Thoracic aorta (tissue), 2 donors: ENCODE measurements at regions not wholly inside any gene's neighbourhood (a gene's known extent, or its start where the extent isn't known, plus 50 kb on each side); places are given as distances from the start of the nearest gene placed in this dataset.

Experiments
- ATAC-seq: fragments of 150-250 bp; one replicate; pipeline ENCODE4 v1.8.0; 2017; ENCODE audit warnings: low read depth; ENCODE audit not compliant: insufficient number of reproducible peaks, low FRiP score
- DNase-seq: peaks from one replicate; pipeline ENCODE4 v3.0.0-alpha.2; 2020; ENCODE audit warnings: low spot score
- H3K27ac ChIP-seq, 2 donors: fragments of 200-600 bp; sonication (generic); 1 replicate in 1 of 2; 2 replicates in 1 of 2; pipeline ENCODE4 v1.5.1; 2016; ENCODE audit warnings: mild to moderate bottlenecking in 2 of 2, moderate library complexity in 2 of 2
- H3K27me3 ChIP-seq: fragments of 200-600 bp; sonication (generic); replicated peaks from 2 replicates; pipeline ENCODE4 v1.6.0; 2016; ENCODE audit warnings: mild to moderate bottlenecking; ENCODE audit not compliant: insufficient read depth
- H3K36me3 ChIP-seq: fragments of 200-600 bp; sonication (generic); one replicate; pipeline ENCODE4 v1.5.1; 2016
- H3K4me1 ChIP-seq, 2 donors: fragments of 200-600 bp; sonication (generic); 1 replicate in 1 of 2; 2 replicates in 1 of 2; pipeline versions ENCODE4 v1.5.1 to v1.6.0; 2016; ENCODE audit warnings: low read depth in 2 of 2, mild to moderate bottlenecking in 1 of 2; ENCODE audit not compliant: control insufficient read depth in 1 of 2
- H3K4me3 ChIP-seq: fragments of 200-600 bp; sonication (generic); 2 replicates; pipeline ENCODE4 v1.5.1; 2016; ENCODE audit warnings: mild to moderate bottlenecking
- H3K9me3 ChIP-seq: fragments of 200-600 bp; sonication (generic); 2 replicates; pipeline ENCODE4 v1.5.1; 2016
- TF ChIP-seq, protein P1 (sequence below): fragments of 200-600 bp; sonication (generic); IDR thresholded peaks from one replicate; pipeline ENCODE4 v1.5.1; 2019; ENCODE audit warnings: antibody characterized with exemption

- H3K4me1 ChIP-seq, result no peaks in the 10 kb centered on the region
- no peaks in the 10 kb centered on the region for H3K36me3 ChIP-seq
- no peaks in the 10 kb centered on the region for H3K9me3 ChIP-seq
- DNase-seq (no peak), ATAC-seq (no peak)
- H3K4me3 ChIP-seq, result no peak overlapping the region
- H3K27me3 ChIP-seq, result no peaks in the 10 kb centered on the region
- no peak overlapping the region for H3K27ac ChIP-seq
- TF ChIP-seq, protein P1, sequence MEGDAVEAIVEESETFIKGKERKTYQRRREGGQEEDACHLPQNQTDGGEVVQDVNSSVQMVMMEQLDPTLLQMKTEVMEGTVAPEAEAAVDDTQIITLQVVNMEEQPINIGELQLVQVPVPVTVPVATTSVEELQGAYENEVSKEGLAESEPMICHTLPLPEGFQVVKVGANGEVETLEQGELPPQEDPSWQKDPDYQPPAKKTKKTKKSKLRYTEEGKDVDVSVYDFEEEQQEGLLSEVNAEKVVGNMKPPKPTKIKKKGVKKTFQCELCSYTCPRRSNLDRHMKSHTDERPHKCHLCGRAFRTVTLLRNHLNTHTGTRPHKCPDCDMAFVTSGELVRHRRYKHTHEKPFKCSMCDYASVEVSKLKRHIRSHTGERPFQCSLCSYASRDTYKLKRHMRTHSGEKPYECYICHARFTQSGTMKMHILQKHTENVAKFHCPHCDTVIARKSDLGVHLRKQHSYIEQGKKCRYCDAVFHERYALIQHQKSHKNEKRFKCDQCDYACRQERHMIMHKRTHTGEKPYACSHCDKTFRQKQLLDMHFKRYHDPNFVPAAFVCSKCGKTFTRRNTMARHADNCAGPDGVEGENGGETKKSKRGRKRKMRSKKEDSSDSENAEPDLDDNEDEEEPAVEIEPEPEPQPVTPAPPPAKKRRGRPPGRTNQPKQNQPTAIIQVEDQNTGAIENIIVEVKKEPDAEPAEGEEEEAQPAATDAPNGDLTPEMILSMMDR, result no peak
These were observed 143.8 kb downstream of the ERMARD start for GRCh38 chr6:169895000-169895759.

DNA sequence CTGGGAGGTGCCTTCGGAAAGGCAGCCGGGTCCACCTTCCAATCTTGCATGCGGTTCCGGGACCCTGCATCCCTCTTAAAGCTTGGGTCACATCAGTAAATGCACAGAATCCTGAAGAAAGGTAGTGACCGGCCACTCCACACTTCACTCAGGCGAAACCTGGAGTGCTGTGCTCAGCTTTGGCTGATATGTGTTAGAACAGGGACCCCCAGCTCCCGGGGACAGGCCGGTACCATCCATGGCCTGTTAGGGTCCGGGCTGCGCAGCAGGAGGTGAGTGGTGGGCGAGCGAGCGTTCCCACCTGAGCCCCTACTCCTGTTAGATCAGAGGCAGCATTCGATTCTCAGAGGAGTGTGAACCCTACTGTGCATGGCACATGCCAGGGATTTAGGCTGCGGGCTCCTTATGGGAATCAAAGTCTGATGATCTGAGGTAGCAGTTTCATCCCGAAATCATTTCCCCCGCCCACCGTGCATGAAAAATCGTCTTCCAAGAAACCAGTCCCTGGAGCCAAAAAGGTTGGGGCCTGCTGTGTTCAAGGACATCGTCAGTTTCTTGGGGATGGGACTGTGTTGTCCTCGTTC lies 143.0 kb downstream of the ERMARD start:
- no peak for ATAC-seq
- TF ChIP-seq, protein P1, result no peak
- H3K4me3 ChIP-seq, result no peak overlapping the region
- no peak for DNase-seq
- H3K27ac ChIP-seq, result no peak overlapping the region
- H3K27me3 ChIP-seq, result no peaks in the 10 kb centered on the region
- H3K4me1 ChIP-seq, result no peaks in the 10 kb centered on the region
- H3K36me3 ChIP-seq, result no peaks in the 10 kb centered on the region
- H3K9me3 ChIP-seq, result no peaks in the 10 kb centered on the region

- no peak overlapping the region for H3K4me3 ChIP-seq
- DNase-seq, result no peak
- H3K4me1 ChIP-seq, result no peaks in the 10 kb centered on the region
- no peak overlapping the region for H3K27ac ChIP-seq
- ATAC-seq, result no peak
- TF ChIP-seq, protein P1, result no peak
- H3K36me3 ChIP-seq, result no peaks in the 10 kb centered on the region
- no peaks in the 10 kb centered on the region for H3K27me3 ChIP-seq
- H3K9me3 ChIP-seq, result no peaks in the 10 kb centered on the region
These were observed 142.2 kb downstream of the ERMARD start for GRCh38 chr6:169893624-169894023.

DNA sequence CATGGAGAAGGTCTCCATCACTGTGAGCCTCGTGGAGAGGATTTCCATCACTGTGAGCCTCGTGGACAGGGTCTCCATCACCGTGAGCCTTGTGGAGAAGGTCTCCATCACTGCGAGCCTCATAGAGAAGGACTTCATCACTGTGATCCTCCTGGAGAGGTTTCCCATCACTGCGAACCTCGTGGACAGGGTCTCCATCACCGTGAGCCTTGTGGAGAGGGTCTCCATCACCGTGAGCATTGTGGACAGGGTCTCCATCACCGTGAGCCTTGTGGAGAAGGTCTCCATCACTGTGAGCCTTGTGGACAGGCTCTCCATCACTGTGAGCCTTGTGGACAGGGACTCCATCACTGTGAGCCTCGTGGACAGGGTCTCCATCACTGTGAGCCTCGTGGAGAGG lies 140.4 kb downstream of the ERMARD start:
- H3K9me3 ChIP-seq, result no peaks in the 10 kb centered on the region
- ATAC-seq, result no peak
- TF ChIP-seq, protein P1, result no peak

DNA sequence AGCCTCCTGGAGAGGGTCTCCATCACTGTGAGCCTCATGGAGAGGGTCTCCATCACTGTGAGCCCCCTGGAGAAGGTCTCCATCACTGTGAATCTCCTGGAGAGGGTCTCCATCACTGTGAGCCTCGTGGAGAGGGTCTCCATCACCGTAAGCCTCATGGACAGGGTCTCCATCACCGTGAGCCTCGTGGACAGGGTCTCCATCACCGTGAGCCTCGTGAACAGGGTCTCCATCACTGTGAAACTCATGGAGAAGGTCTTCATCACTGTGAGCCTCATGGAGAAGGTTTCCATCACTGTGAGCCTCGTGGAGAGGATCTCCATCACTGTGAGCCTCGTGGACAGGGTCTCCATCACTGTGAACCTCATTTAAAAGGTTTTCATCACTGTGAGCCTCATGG lies 140.0 kb downstream of the ERMARD start:
- Histone ChIP-seq H3K36me3 (no peaks in the 10 kb centered on the region), H3K4me1 (no peaks in the 10 kb centered on the region), H3K27ac (no peak overlapping the region), H3K4me3 (no peak overlapping the region), H3K27me3 (no peaks in the 10 kb centered on the region), H3K9me3 (no peaks in the 10 kb centered on the region)
- TF ChIP-seq, protein P1, result no peak
- ATAC-seq (no peak), DNase-seq (no peak)

More for the DNA sequence above, 140.4 kb downstream of the ERMARD start:
- Histone ChIP-seq H3K27ac (no peak overlapping the region), H3K4me3 (no peak overlapping the region), H3K27me3 (no peaks in the 10 kb centered on the region), H3K36me3 (no peaks in the 10 kb centered on the region), H3K4me1 (no peaks in the 10 kb centered on the region)
- DNase-seq, result no peak
